Left ventricle myocardium superior (tissue), 1 donor: ENCODE measurements at regions not wholly inside any gene's neighbourhood (a gene's known extent, or its start where the extent isn't known, plus 50 kb on each side); places are given as distances from the start of the nearest gene placed in this dataset.
"Not testable (repeated sequence)": the region's sequence is repeated elsewhere in the genome, so short reads cannot be mapped to it uniquely, and the experiment has no call there.

Source experiments
- ATAC-seq: fragments of 200-7000 bp; cut with Tn5 transposase; one replicate; pipeline ENCODE4 v1.9.1; 2020; ENCODE audit warnings: mild to moderate bottlenecking, moderate library complexity
- DNase-seq: peaks from one replicate; pipeline ENCODE4 v3.0.0-alpha.2; 2020
- intact Hi-C: fragments of 100-400 bp; cut with micrococcal nuclease; formaldehyde crosslinking; loops from one replicate; pipeline ENCODE4 v1.11.0; 2022
- donor health status: DM: no; HTN: yes; CAD: no; lungs with severe emphysema.

DNA sequence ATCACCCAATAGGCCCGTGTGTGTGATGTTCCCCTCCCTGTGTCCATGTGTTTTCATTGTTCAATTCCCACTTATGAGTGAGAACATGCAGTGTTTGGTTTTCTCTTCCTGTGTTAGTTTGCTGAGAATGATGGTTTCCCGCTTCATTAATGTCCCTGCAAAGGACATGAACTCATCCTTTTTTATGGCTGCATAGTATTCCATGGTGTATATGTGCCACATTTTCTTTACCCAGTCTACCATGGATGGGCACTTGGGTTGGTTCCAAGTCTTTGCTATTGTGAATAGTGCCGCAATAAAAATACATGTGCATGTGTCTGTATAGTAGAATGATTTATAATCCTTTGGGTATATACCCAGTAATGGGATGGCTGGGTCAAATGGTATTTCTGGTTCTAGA is 568.1 kb downstream of the MATN1 start:
- DNase-seq, intact Hi-C loops, ATAC-seq: not testable (repeated sequence)

DNA sequence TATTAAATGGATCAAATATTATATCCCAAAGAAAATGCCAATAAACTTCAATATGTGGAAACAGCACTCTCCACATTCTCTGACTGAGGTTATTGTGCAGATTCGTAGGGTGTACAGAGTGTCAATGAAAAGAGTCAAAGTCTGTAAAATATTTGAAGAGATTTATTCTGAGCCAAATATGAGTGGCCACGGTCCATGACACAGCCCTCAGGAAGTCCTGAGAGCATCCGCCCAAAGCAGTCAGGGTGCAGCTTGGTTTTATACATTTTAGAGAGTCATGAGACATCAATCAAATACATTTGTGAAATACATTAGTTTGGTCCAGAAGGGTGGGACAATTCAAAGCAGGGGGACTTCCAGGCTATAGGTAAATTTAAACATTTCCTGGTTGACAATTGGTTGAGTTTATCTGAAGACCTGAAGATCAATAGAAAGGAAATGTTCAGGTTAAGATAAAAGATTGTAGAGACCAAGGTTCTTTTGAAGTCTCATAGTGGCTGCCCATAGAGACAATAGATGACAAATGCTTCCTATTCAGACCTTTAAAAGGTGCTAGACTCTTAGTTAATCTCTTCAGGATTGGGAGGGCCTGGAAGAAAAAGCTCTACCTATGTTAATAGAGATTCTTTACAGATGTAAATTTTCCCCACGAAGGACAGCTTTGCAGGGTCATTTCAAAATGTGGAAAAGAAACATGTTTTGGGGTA is 569.5 kb downstream of the MATN1 start:
- no peak for ATAC-seq
- intact Hi-C loops: no loop called here
- no peak for DNase-seq

DNA sequence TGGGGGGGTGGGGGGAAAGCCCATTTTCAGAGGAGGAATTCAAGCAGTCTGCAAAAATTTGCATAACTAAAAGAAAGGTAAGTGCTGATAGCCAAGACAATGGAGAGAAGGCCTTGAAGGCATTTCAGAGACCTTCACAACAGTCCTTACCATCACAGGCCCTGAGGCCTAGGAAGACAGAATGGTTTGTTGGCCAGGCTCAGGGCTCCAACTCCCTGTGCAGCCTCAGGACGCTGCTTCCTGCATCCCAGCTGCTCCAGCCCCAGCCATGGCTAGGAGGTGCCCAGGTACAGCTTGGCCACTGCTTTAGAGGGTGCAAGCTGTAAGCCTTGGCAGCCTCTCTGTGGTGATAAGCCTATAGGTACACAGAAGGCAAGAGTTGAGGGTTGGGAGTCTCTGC is 571.6 kb downstream of the MATN1 start:
- intact Hi-C loops: no loop called here
- DNase-seq: no peak

DNA sequence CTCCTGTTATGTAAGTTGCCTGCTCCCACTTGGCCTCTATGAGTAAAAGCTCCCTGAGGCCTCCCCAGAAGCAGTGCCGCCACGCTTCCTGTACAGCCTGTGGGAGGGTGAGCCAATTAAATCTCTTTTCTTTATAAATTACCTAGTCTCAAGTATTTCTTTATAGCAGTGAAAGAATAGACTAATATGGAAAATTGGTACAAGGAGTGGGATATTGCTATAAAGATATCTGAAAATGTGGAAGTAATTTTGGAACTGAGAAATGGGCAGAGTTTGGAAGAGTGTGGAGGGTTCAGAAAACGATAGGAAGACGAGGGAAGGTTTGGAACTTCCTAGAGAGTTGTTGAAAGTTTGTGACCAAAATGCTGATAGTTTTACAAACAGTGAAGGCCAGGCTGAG is 572.3 kb downstream of the MATN1 start:
- intact Hi-C loops: no loop called here
- no peak for ATAC-seq
- DNase-seq: no peak

More for the DNA sequence above, 571.6 kb downstream of the MATN1 start:
- no peak for ATAC-seq

DNA sequence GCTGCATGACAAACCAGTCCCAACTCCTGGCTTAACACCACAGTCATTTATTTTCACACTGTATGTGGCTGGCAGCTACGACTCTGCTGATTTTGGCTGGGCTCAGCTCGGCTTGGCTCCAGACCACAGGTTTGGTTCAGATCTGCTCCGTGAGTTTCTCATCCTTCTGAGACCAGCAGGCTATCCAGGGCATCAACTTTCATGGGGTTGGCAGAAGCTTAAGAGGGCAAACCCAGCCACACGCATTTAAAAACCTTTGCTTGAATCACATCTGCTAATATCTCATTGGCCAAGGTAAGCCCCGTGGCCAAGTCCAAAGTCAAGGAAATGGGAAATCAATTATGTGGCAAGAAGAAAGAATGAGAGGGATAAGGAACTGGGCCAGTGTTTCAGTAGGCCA is 574.2 kb downstream of the MATN1 start:
- no peak for ATAC-seq
- DNase-seq: no peak
- intact Hi-C loops: no loop called here

DNA sequence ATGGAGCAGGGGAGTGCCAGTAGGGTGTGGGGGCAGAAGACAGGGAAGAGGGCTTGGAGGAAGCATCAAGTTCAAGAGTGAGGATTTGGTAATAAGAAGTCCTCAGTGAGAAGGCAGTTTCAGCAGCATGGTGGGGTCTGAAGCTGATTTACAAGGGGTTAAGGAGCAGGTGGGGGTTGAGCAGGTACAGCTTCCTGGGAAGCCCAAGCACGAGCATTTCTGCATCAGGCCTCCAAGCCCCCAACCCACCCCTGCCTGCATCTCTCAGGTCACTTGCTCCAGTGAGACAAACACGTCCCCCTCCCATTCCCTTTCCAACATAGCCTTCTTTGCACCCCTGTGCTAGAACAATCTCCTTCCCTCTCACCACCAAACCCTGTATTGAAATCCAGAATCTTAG is 574.7 kb downstream of the MATN1 start:
- DNase-seq: no peak
- ATAC-seq: no peak
- intact Hi-C loops: no loop called here

DNA sequence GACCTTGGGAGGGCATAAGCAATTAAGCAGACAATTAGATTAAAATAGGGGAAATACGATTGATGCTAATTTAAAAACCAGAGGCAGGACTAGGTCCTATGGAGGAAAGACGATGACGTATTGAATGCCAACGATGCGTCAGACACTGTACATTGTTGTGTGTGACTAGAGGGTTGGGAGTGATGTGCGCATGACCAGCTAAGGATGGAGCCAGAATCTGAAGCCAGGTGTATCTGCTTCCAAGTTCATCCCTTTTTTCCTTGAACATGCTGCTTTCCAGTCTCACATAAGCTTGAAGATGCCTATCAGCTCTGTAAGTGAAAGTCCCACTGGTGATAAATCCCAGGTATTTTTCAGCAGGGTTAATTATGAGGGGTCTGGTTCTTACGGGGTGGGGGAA is 576.2 kb downstream of the MATN1 start:
- intact Hi-C loops: no loop called here
- ATAC-seq (no peak), DNase-seq (no peak)

DNA sequence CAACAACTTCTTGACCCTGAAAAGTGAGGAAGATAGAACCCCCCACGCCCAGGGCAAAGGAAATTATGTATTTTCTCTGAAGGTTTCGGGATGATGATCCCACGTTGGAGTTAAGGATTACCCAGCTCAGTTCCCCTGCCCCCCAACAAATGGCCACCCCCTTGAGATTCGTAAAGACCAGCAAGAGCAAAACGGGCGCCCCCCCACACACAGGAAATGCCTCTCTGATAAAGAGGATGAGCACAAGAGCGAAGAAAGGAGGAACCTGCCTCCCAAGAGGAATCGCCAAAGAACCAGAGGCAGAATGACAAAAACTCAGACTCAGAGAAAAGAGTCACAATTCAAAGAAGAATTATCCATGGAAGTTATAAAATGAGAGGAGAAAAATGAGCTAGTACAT is 576.9 kb downstream of the MATN1 start:
- ATAC-seq: no peak
- intact Hi-C loops: no loop called here
- no peak for DNase-seq

DNA sequence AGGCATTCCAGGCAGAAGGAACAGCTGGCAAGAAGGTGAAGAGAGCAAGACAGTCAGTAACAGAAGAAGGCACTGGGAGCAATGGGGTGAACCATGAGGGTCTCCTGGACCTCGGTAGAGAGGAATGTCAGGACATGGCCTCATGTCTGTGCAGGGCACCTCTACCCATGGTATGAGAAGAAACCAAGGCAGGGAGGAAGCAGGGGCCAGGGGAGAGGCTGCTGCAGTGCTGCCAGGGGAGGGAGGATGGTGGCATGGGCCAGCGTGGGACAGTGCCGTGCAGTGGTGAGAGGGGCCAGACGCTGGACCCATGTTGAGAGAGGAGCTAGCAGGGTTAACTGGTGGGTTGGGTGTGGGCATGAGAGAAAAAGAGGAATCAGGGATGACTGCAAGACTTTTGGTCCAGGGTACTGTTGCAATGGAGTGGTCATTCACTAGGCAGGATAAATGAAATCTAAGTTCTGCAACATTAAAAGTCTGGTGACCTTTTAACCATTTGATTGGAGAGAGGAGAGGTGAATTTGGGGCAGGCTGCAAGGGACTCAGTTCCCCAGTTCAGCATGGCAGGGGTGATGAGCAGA is 577.6 kb downstream of the MATN1 start:
- no peak for ATAC-seq
- no peak for DNase-seq
- intact Hi-C loops: no loop called here

DNA sequence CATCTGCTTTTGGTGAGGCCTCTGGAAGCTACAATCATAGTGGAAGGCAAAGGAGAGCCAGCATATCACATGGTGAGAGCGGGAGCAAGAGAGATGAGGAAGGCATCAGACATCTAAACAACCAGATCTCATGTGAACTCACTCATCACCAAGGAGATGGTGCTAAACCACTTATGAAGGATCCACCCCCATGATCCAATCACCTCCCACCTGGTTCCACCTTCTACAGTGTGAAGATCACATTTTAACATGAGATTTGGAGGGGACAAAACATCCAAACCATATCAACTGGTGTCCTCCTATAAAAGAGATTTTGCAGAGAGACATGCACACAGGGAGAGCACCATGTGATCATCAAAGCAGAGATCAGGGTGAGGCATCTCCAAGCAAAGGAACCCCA is 578.6 kb downstream of the MATN1 start:
- no peak for DNase-seq
- no peak for ATAC-seq
- intact Hi-C loops: no loop called here

DNA sequence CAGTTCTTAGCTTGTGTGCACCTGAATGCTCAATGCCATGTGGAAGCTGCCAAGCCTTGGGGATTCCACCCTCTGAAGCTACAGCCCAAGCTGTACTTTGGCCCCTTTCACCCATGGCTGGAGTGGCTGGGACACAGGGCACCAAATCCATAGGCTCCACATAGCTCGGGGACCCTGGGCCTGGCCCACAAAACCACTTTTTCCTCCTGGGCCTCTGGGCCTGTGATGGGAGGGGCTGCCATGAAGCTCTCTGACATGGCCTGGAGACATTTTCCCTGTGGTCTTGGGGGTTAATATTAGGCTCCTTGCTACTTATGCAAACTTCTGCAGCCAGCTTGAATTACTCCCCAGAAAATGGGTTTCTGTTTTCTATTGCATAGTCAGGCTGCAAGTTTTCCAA is 579.9 kb downstream of the MATN1 start:
- no peak for ATAC-seq
- no peak for DNase-seq
- intact Hi-C loops: no loop called here

DNA sequence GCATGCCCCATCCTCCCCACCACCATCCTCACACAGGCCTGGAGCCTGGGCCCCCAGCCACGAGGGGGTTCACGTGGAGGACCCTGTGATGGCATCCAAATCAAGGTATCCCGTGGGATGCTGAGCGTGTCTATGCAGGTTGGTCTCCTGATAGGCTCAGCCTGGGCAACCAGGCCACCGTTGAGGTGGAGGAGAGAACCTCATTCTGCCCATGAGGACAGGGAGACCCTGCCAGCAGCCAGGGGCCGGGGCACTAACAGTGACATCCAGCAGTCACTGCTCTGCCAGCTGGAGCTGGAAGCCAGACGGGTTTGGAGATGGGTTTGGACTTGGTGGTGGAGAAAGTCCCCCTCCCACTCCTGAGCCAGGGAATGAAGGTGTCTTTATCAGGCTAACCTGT is 582.8 kb downstream of the MATN1 start:
- intact Hi-C loops: no loop called here
- DNase-seq: no peak
- no peak for ATAC-seq

DNA sequence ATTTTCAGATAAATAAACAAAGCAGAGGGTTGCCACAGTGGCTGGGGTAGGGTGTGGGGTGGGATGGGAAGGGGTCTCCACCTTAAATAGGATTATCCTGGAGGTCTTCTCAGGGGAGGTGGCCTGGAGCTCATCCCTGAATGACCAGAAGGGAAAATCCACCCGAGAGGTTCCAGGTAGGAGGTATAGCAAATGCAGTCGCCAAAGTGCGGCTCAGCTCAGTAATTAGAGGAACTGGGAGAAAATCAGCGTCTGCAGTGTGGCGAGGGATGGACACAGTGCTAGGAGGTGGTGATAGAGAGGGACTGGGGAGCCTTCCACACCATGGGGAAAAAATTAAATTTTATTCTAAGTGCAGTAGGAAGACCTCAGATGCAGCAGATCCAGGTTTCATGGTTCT is 584.5 kb downstream of the MATN1 start:
- ATAC-seq (no peak), DNase-seq (no peak)
- intact Hi-C loops: no loop called here

DNA sequence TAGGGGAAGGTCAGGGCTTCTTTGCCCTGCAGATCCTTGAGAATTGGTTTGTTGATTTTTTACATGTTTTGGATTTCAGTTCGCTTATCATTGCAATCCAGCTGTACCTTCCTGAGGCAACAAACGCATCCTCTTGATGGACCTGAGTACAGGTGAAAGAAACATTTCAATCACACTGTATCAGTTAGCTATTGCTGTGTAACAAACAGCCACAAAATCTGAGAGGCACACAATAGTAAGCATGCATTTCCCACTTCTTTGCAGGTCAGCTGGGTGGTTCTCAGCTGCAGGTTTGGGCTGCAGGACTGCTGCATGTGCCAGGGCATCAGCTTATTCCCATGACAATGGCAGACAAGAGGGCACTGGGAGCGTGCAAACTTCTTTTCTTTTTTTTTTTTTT is 586.4 kb downstream of the MATN1 start:
- ATAC-seq (no peak), DNase-seq (no peak)
- intact Hi-C loops: no loop called here

DNA sequence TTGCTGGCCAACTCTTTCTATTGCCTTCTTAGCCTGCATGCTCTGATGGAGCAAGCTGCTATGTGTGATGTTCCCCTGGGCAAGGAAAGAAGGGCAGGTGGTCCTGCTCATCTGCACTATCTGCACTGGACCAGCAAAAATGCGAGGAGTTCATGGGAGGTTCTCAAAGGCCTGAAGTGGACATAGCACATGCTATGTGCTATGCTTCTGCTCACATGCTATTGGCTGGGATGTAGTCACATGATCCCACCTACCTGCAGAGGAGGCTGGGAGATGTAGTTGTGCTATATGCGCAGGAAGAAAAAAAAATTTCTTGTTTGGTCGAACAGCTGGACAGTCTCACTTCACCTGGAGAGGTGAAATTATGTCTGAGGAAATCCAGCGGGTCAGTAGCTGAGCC is 587.7 kb downstream of the MATN1 start:
- ATAC-seq (no peak), DNase-seq (no peak)
- intact Hi-C loops: no loop called here

DNA sequence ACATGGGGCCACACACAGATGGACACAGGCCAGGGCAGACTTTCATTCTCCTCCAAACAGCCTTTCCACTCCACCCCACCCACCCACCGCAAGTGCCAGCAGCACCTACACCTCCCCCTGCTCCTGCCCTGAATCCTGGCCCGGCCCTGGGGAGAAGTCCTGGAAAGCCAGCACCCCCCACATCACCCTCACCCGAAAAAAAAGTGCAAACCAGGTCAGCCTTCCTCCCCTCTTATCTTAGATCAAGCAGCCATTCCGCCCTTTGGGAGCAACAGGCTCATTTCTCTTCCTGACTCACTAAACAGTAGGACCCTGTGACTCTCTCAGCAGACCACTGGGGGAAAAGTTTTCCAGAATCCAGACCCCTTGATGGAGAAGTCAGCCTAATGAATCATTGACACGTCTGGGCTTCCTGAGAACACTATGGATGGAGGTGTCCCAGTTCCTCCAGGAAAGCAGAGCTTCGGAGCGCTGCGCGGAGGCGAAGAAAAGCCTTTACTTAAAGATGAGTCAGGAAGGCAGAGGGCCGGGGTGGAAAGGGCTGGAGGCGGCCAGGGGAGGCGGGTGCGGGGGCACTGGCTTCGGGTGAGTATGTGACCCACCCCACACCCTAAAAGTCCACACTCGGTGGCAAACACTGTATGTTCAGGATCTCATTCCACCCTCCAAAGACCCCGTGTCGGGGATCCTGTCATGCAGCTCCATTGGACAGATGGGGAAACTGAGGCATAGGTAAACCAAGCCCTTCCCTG is 588.7 kb downstream of the MATN1 start:
- DNase-seq (no peak), ATAC-seq (no peak)
- intact Hi-C loops: no loop called here

DNA sequence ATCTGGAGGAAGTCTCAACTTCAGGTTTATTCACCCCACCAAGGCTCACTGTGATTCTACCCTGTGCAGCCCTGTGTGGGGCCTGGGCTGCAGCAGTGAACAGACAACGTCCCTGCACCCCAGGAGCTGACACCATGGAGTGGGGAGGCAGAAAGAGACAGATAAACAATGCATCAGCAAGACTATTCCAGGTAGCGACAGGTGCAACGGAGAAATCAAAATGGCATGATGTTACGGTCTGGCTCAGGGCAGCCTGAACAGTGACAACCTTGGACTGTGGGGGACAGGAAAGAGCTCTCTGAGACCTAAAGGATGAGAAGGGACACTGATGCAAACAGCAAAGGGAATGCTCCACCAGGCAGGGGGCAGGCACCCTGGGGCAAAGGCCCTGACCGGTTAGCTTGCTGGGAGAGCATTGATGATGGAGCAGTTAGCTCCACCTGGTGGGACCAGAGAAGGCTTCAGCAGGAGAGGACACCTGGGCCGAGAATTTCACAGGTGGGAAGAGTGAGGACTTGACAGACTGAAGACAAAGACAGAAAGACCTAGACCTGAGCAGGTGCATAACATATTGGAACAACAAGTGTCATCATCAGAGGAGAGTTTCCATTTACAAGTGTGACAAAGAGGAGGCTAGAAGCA is 589.9 kb downstream of the MATN1 start:
- ATAC-seq: no peak
- no peak for DNase-seq
- intact Hi-C loops: no loop called here

DNA sequence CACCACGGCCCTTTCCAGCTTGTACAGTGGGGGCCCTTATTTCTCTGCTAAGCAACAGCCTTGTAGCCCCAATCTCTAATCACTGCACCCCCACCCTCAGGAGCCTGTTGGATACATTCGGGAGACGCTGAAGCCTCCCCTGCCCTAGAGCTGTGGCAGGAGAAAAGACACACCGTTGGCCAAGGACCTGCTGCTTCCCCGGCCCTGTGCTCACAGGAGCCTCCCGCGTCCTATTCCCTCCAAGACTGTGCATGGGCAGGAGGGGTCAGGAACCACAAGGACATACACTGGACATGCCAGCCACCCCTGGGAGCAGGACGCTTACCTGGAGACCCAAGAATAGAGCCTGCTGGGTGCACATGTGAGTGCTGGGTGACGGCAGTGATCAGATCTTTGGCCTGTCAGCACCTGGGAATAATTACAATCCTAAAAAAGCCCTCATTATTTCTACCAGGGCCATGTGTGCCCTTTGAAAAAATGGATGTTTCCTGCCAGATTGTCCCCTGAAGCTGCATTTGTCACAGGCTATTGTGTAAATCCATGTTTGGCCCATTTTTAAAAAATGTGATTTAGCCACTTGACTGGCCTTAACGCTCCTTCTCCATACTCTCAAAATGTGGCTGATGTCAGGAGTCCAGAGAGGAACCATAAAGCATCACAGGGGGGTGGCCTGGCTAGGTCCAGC is 590.6 kb downstream of the MATN1 start:
- no peak for ATAC-seq
- DNase-seq: no peak
- intact Hi-C loops: no loop called here

DNA sequence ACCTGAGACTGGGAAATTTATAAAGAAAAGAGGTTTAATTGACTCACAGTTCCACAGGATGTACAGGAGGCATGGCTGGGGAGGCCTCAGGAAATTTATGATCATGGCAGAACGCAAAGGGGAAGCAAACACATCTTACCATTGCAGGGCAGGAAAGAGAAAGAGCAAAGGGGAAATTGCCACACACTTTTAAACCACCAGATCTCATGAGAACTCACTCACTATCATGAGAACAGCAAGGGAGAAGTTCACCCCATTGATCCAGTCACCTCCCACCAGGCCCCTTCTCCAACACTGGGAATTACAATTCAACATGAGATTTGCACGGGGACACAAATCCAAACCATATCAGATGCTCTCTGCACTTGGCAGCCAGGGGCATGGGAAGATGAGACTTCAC is 592.8 kb downstream of the MATN1 start:
- DNase-seq, intact Hi-C loops, ATAC-seq: not testable (repeated sequence)

DNA sequence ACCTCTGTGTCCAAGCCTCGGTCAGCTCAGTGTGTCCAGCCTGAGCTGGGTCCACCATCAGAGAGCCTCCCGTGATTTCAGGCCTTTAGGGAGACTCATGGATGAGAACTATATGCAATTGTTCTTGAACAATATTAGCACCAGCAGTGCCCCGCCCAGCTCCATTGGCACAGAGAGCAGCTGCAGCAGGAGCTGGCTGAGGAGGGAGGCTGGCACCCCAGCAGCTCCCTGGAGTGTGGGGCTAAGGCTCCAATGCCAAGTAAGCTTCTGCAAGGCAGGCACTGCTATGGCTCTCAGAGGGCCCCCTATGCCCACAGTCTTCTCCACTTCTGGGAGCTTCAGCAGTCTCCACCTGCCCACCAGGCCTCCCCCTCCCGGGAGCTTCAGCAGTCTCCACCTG is 593.3 kb downstream of the MATN1 start:
- ATAC-seq: no peak
- no peak for DNase-seq
- intact Hi-C loops: no loop called here
